H1 (cell line): ENCODE measurements at regions not wholly inside any gene's neighbourhood (a gene's known extent, or its start where the extent isn't known, plus 50 kb on each side); places are given as distances from the start of the nearest gene placed in this dataset.

Source experiments
- CTCF ChIA-PET: fragments of 300-600 bp; sonication (Branson Sonifier 250); formaldehyde crosslinking; loops from one replicate; lab custom pipeline; 2021; ENCODE audit not compliant: partially characterized antibody; lab: Charles Lee
- POLR2A ChIA-PET: fragments of 300-600 bp; sonication (Branson Sonifier 250); formaldehyde crosslinking; loops from one replicate; lab custom pipeline; 2021; ENCODE audit warnings: inconsistent platforms; ENCODE audit not compliant: partially characterized antibody; lab: Charles Lee
- DNase-seq, 2 experiments: peaks; one replicate each; pipeline versions ENCODE4 v3.0.0 to v3.0.0-alpha.2; 2010 to 2022; ENCODE audit warnings: low spot score in 2 of 2, low read depth in 1 of 2, mixed read lengths in 1 of 2
- FAIRE-seq: peaks from 2 replicates; lab custom pipeline; 2011; peaks lifted over from hg19 to GRCh38; lab: Jason Lieb, UNC
- H2AFZ ChIP-seq: 2 replicates; pipeline ENCODE4 v1.8.1; 2012; ENCODE audit warnings: low read length, inconsistent platforms
- H2AK5ac ChIP-seq: 2 replicates; pipeline ENCODE4 v1.6.1; 2013; ENCODE audit warnings: low read depth, low read length
- H2BK120ac ChIP-seq: replicated peaks from 2 replicates; pipeline ENCODE3; 2013; ENCODE audit warnings: low read depth, low read length, inconsistent platforms
- H2BK12ac ChIP-seq: 2 replicates; pipeline ENCODE4 v1.6.1; 2013; ENCODE audit warnings: low read depth, low read length
- H2BK15ac ChIP-seq: 2 replicates; pipeline ENCODE4 v1.6.1; 2013; ENCODE audit warnings: low read length
- H2BK20ac ChIP-seq: 2 replicates; pipeline ENCODE4 v1.6.1; 2013; ENCODE audit warnings: low read length
- H2BK5ac ChIP-seq: 2 replicates; pipeline ENCODE4 v1.6.1; 2013; ENCODE audit warnings: low read depth, low read length
- H3K14ac ChIP-seq: 2 replicates; pipeline ENCODE4 v1.6.1; 2013; ENCODE audit warnings: inconsistent platforms; ENCODE audit not compliant: insufficient read length
- H3K18ac ChIP-seq: 2 replicates; pipeline ENCODE4 v1.6.1; 2013; ENCODE audit warnings: low read length; ENCODE audit errors: extremely low read depth
- H3K23ac ChIP-seq: 2 replicates; pipeline ENCODE4 v1.6.1; 2013; ENCODE audit warnings: inconsistent platforms; ENCODE audit not compliant: insufficient read length
- H3K23me2 ChIP-seq: 2 replicates; pipeline ENCODE4 v1.6.1; 2013; ENCODE audit warnings: low read depth, low read length
- H3K27ac ChIP-seq: 2 replicates; pipeline ENCODE4 v1.6.1; 2011; ENCODE audit warnings: low read depth, low read length, inconsistent platforms
- H3K27me3 ChIP-seq, 4 experiments: replicated peaks in 1 of 4; 1 replicate in 1 of 4; 2 replicates in 3 of 4; pipeline versions ENCODE4 v1.6.1 to v1.8.1; 2011 to 2013; ENCODE audit warnings: low read length in 3 of 4, mild to moderate bottlenecking in 3 of 4, inconsistent platforms in 2 of 4, mixed read lengths in 2 of 4, moderate library complexity in 1 of 4; ENCODE audit not compliant: control insufficient read depth in 3 of 4, insufficient read depth in 3 of 4; ENCODE audit errors: extremely low read depth in 1 of 4
- H3K36me3 ChIP-seq, 4 experiments: 2 replicates each; pipeline versions ENCODE4 v1.6.1 to v1.8.1; 2011 to 2013; ENCODE audit warnings: mild to moderate bottlenecking in 4 of 4, low read length in 3 of 4, moderate library complexity in 2 of 4, control low read depth in 1 of 4, inconsistent platforms in 1 of 4; ENCODE audit not compliant: insufficient read depth in 4 of 4, control insufficient read depth in 2 of 4
- H3K4ac ChIP-seq: replicated peaks from 2 replicates; pipeline ENCODE3; 2013; ENCODE audit warnings: low read length, low read depth, mixed read lengths, inconsistent platforms; ENCODE audit not compliant: insufficient read length
- H3K4me1 ChIP-seq, 4 experiments: replicated peaks in 1 of 4; 1 replicate in 1 of 4; 2 replicates in 3 of 4; pipeline versions ENCODE4 v1.6.1 to v1.8.1; 2011 to 2013; ENCODE audit warnings: low read length in 3 of 4, inconsistent platforms in 2 of 4, mixed read lengths in 1 of 4; ENCODE audit not compliant: insufficient read depth in 4 of 4, control insufficient read depth in 3 of 4
- H3K4me2 ChIP-seq, 2 experiments: 2 replicates each; pipeline versions ENCODE4 v1.6.1 to v1.8.1; 2011 to 2013; ENCODE audit warnings: low read depth in 2 of 2, low read length in 2 of 2, control low read depth in 1 of 2, inconsistent platforms in 1 of 2, mild to moderate bottlenecking in 1 of 2; ENCODE audit not compliant: insufficient read depth in 1 of 2
- H3K4me3 ChIP-seq, 4 experiments: fragments of 200-600, 300-600 bp in 1 of 4; sonication (generic), shearing (Covaris generic), sonication (Bioruptor Twin) in 1 of 4; 2 replicates each; pipeline versions ENCODE4 v1.5.1 to v1.8.1; 2011 to 2016; ENCODE audit warnings: low read length in 4 of 4, low read depth in 3 of 4, control low read depth in 2 of 4, inconsistent platforms in 2 of 4, mild to moderate bottlenecking in 2 of 4, mixed read lengths in 1 of 4, moderate library complexity in 1 of 4; ENCODE audit not compliant: insufficient read depth in 2 of 4; ENCODE audit errors: extremely low read depth in 1 of 4
- H3K56ac ChIP-seq: replicated peaks from 2 replicates; pipeline ENCODE3; 2013; ENCODE audit warnings: low read depth, mild to moderate bottlenecking, mixed read lengths, low read length, inconsistent platforms; ENCODE audit not compliant: insufficient read length
- H3K79me1 ChIP-seq: 2 replicates; pipeline ENCODE4 v1.6.1; 2013; ENCODE audit warnings: low read depth, low read length, control low read depth
- H3K79me2 ChIP-seq, 2 experiments: 2 replicates each; pipeline versions ENCODE4 v1.6.1 to v1.8.1; 2012 to 2013; ENCODE audit warnings: low read length in 2 of 2, mild to moderate bottlenecking in 2 of 2, inconsistent platforms in 1 of 2; ENCODE audit not compliant: insufficient read depth in 2 of 2, control insufficient read depth in 1 of 2
- H3K9ac ChIP-seq, 4 experiments: replicated peaks in 1 of 4; 1 replicate in 1 of 4; 2 replicates in 3 of 4; pipeline versions ENCODE4 v1.6.1 to v1.8.1; 2011 to 2013; ENCODE audit warnings: low read depth in 3 of 4, low read length in 3 of 4, control low read depth in 2 of 4, mild to moderate bottlenecking in 2 of 4, moderate library complexity in 2 of 4, inconsistent platforms in 1 of 4; ENCODE audit errors: extremely low read depth in 1 of 4
- H3K9me3 ChIP-seq, 2 experiments: 2 replicates each; pipeline versions ENCODE4 v1.6.1 to v1.8.1; 2012 to 2013; ENCODE audit warnings: mild to moderate bottlenecking in 2 of 2, moderate library complexity in 2 of 2, control low read depth in 1 of 2, inconsistent platforms in 1 of 2, low read depth in 1 of 2, low read length in 1 of 2, mixed read lengths in 1 of 2; ENCODE audit not compliant: insufficient read depth in 2 of 2
- H4K20me1 ChIP-seq, 2 experiments: replicated peaks in 1 of 2; 2 replicates each; pipeline versions ENCODE3 to v1.8.1; 2011 to 2013; ENCODE audit warnings: inconsistent platforms in 2 of 2, low read length in 2 of 2, mild to moderate bottlenecking in 1 of 2; ENCODE audit not compliant: insufficient read depth in 2 of 2, control insufficient read depth in 1 of 2
- H4K5ac ChIP-seq: 2 replicates; pipeline ENCODE4 v1.6.1; 2013; ENCODE audit warnings: low read length, low read depth, mixed read lengths, inconsistent platforms; ENCODE audit not compliant: insufficient read length
- H4K8ac ChIP-seq: 2 replicates; pipeline ENCODE4 v1.8.0; 2013; ENCODE audit warnings: mild to moderate bottlenecking, moderate library complexity, low read length, inconsistent platforms; ENCODE audit not compliant: insufficient read depth; ENCODE audit errors: extremely low read depth
- H4K91ac ChIP-seq: replicated peaks from 2 replicates; pipeline ENCODE3; 2013; ENCODE audit warnings: low read length, mixed read lengths, inconsistent platforms; ENCODE audit not compliant: insufficient read length
- ATF3 ChIP-seq: IDR thresholded peaks from 2 replicates; pipeline ENCODE4 v1.6.1; 2011; ENCODE audit warnings: low read depth, mild to moderate bottlenecking, low read length; ENCODE audit not compliant: insufficient read depth
- CBX5 ChIP-seq: fragments of 300-800, 300-1000 bp; sonication (generic); IDR thresholded peaks from 2 replicates; pipeline ENCODE4 v1.7.1; 2016; ENCODE audit warnings: antibody characterized with exemption, low read length, low read depth
- CBX8 ChIP-seq: fragments of 300-800, 300-1000 bp; sonication (generic); IDR thresholded peaks from 2 replicates; pipeline ENCODE4 v1.7.1; 2016; ENCODE audit warnings: low read depth, low read length, borderline replicate concordance
- GABPA ChIP-seq: IDR thresholded peaks from 2 replicates; pipeline ENCODE4 v1.6.1; 2011; ENCODE audit warnings: mild to moderate bottlenecking, low read length, moderate library complexity, borderline replicate concordance; ENCODE audit not compliant: insufficient read depth
- GTF2F1 ChIP-seq: IDR thresholded peaks from 2 replicates; pipeline ENCODE4 v1.6.1; 2012; ENCODE audit warnings: low read depth, low read length, improper control_type of control experiment, borderline replicate concordance
- JUND ChIP-seq: IDR thresholded peaks from 2 replicates; pipeline ENCODE4 v1.6.1; 2011; ENCODE audit warnings: mild to moderate bottlenecking, improper control_type of control experiment, low read length
- NRF1 ChIP-seq: IDR thresholded peaks from 2 replicates; pipeline ENCODE4 v1.6.1; 2011; ENCODE audit warnings: mild to moderate bottlenecking, low read depth, low read length, improper control_type of control experiment
- RXRA ChIP-seq: IDR thresholded peaks from 2 replicates; pipeline ENCODE4 v1.6.1; 2011; ENCODE audit warnings: low read depth, mild to moderate bottlenecking, low read length, moderate library complexity; ENCODE audit not compliant: insufficient read depth
- SIRT6 ChIP-seq: IDR thresholded peaks from one replicate; pipeline ENCODE4 v1.7.1; 2012; ENCODE audit warnings: low read length, inconsistent platforms
- SIX5 ChIP-seq: IDR thresholded peaks from 2 replicates; pipeline ENCODE4 v1.6.1; 2011; ENCODE audit warnings: mild to moderate bottlenecking, low read depth, low read length
- YY1 ChIP-seq: IDR thresholded peaks from 2 replicates; pipeline ENCODE4 v1.6.1; 2011; ENCODE audit warnings: low read depth, mild to moderate bottlenecking, low read length
- WGBS, 2 experiments: shearing (Covaris generic) in 1 of 2; methylation state at CpG; one replicate each; pipeline versions ENCODE4 v1.1.6 to v1.1.7; 2013 to 2015; ENCODE audit warnings: low lambda C conversion rate in 2 of 2, mixed read lengths in 2 of 2, inconsistent platforms in 1 of 2, low coverage in 1 of 2, missing lambda C conversion rate in 1 of 2; ENCODE audit not compliant: insufficient replicate concordance in 2 of 2, insufficient coverage in 1 of 2, insufficient read length in 1 of 2; ENCODE audit errors: extremely low coverage in 1 of 2, missing lambda C conversion rate in 1 of 2; 5-methylcytosine and 5-hydroxymethylcytosine counted together

- no peak overlapping the region for H3K4me2 ChIP-seq
- FAIRE-seq (no peak), DNase-seq (no peak)
- no peak overlapping the region for H2BK20ac ChIP-seq
- peaks cover 0 to 2% of the 10 kb centered on the region in 2 experiments for H4K20me1 ChIP-seq
- no peak overlapping the region for H3K4ac ChIP-seq
- no peak overlapping the region for H3K23ac ChIP-seq
- TF ChIP-seq YY1 = no peak
- no peak for TF ChIP-seq SIX5
- no peak for TF ChIP-seq GTF2F1
- TF ChIP-seq NRF1 = no peak
- TF ChIP-seq CBX8 = no peak
- TF ChIP-seq GABPA = no peak
- TF ChIP-seq SIRT6 = no peak
- TF ChIP-seq JUND = no peak
- no peak for TF ChIP-seq RXRA
- no peak for TF ChIP-seq ATF3
- TF ChIP-seq CBX5 = no peak
- H2BK12ac ChIP-seq = no peak overlapping the region
- H3K79me2 ChIP-seq = peaks cover 0 to 53% of the 10 kb centered on the region in 2 experiments; a peak in 3 of 4 replicates
- 96% methylated on average over 2 of the region's 2 CpGs; no CpG with 5 or more reads in 1 of the 2 experiments for WGBS, 2 experiments
- no peak overlapping the region for H2BK5ac ChIP-seq
- H2AFZ ChIP-seq = no peak overlapping the region
- no peak overlapping the region for H4K91ac ChIP-seq
- H3K27ac ChIP-seq = no peak overlapping the region
- CTCF ChIA-PET = interaction anchor here (1.0 kb wide), 1 partner anchor 297 kb away, joined by 3 read pairs; no protein-coding TSS in a partner anchor
- peaks cover 2 to 12% (median 6%) of the 10 kb centered on the region in 4 experiments; a peak in 5 of 7 replicates for H3K4me1 ChIP-seq
- H2BK15ac ChIP-seq = no peak overlapping the region
- no peaks in the 10 kb centered on the region for H3K9me3 ChIP-seq
- peaks cover 7% of the 10 kb centered on the region for H3K79me1 ChIP-seq
- no peaks in the 10 kb centered on the region for H3K27me3 ChIP-seq
- H4K8ac ChIP-seq = no peak overlapping the region
- no peaks in the 10 kb centered on the region for H3K36me3 ChIP-seq
- no peaks in the 10 kb centered on the region for H3K23me2 ChIP-seq
- H3K4me3 ChIP-seq = no peak overlapping the region
- POLR2A ChIA-PET = no interaction called here
- no peak overlapping the region for H4K5ac ChIP-seq
- no peak overlapping the region for H3K18ac ChIP-seq
- no peak overlapping the region for H3K56ac ChIP-seq
- no peak overlapping the region for H3K14ac ChIP-seq
- no peak overlapping the region for H2BK120ac ChIP-seq
- no peak overlapping the region for H2AK5ac ChIP-seq
- H3K9ac ChIP-seq = no peak overlapping the region
Measured at GRCh38 chr14:71487941-71488340, 444.3 kb upstream of the RGS6 start.
